Brain microvascular endothelial cell (primary cell): ENCODE measurements at regions not wholly inside any gene's neighbourhood (a gene's known extent, or its start where the extent isn't known, plus 50 kb on each side); places are given as distances from the start of the nearest gene placed in this dataset.

Experiments
- DNase-seq: peaks from one replicate; pipeline ENCODE4 v3.0.0-alpha.2; 2020
- H3K27ac ChIP-seq: fragments of 250-450 bp; sonication (Bioruptor Pico); 2 replicates; pipeline ENCODE4 v1.5.1; 2020; ENCODE audit warnings: mild to moderate bottlenecking, moderate library complexity
- H3K27me3 ChIP-seq: fragments of 250-450 bp; sonication (Bioruptor Pico); replicated peaks from 2 replicates; pipeline ENCODE4 v1.5.1; 2020; ENCODE audit warnings: mild to moderate bottlenecking
- H3K36me3 ChIP-seq: fragments of 250-450 bp; sonication (Bioruptor Pico); replicated peaks from 2 replicates; pipeline ENCODE4 v1.5.1; 2020; ENCODE audit warnings: mild to moderate bottlenecking
- H3K4me3 ChIP-seq: 2 replicates; pipeline ENCODE4 v1.5.1; 2011; ENCODE audit warnings: low read depth, mild to moderate bottlenecking, control low read depth, low read length, moderate library complexity
- CTCF ChIP-seq: IDR thresholded peaks from 2 replicates; pipeline ENCODE4 v1.5.1; 2011; ENCODE audit warnings: low read depth, mild to moderate bottlenecking, moderate library complexity, low read length, control low read depth, inconsistent platforms; ENCODE audit errors: missing control alignments
- in situ Hi-C: cut with HindIII; loops from 2 replicates; pipeline ENCODE4 v1.10.0; 2017; ENCODE audit warnings: low sequenced_read_pairs, low pct_ligation_motif_present

DNA sequence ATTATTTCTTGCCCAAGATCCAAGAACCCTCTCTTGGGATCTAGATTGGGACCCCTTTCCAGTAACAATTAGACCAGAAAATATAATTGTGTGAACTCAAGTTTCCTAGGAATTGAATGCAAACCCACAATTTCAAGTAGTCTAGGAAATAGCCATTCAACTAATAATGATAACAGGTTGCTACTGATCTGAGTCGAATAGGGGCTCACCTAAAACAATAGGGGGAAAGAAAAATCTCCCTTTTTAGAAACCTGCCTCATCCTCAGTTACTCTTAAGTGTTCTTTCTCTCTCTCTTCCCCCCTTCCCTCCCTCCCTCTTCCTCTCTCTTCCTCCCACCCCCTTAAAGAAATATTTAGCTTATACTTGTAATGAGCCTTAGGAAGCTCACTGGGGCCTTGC is 555.3 kb downstream of the IGSF11 start:
- in situ Hi-C loops: no loop called here
- H3K4me3 ChIP-seq: no peak overlapping the region
- no peak for TF ChIP-seq CTCF
- H3K27ac ChIP-seq: no peak overlapping the region
- H3K27me3 ChIP-seq: no peaks in the 10 kb centered on the region
- no peaks in the 10 kb centered on the region for H3K36me3 ChIP-seq
- DNase-seq: no peak

DNA sequence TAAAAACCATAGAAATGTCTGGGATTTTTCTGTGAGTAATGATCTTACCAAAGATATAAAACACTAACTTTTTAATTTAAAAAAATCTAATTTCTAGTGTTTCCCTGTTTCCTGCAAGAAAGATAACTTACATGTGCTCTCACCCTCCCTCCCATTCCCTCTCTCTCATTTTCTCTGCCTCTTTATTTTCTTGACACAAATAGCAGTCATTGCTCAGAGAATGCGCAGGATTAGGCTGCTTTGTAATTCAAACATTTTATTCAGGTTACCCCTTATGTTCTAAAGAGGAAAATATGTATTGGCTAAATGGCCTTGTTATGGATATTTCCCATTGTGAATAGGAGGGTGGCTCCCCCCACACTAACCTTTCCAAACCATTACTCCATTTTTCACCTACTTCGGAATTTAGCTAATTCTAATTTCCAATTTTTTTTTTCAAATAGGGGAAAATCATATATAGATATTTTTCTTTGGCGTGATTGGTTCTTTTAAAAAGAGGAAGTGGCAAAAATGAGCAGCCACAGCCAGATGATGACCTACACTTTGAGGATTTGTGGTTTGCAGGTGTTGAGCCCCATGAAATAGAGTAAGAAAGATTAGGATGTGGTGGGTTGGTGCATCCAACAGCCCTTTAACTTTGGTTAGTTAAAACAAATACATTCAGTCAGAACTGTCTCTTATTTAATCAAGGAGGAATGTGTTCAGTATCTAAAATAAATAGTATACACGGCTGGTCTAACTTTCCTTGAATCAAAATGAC is 554.4 kb downstream of the IGSF11 start:
- in situ Hi-C loops: no loop called here
- H3K27me3 ChIP-seq: no peaks in the 10 kb centered on the region

DNA sequence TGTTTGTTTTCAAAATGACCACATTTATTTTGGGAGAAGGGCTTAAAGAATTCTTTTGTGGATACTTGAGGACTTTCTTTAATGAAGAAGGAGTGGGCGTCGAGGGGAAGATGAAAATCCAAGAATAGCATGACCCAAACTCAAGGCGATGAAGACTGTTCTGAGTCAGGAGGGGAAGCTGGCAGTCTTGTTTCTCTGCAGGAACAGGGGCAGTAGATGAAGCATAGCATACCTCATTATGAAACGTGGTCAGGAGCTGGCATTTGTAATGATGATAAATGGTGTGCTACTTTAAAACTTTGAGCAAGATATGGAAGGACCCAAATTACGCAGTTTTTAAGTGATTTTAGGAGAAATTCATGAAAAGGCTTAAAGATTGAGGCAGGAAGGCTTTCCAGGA is 549.0 kb downstream of the IGSF11 start:
- no peak for DNase-seq
- Histone ChIP-seq H3K27me3 (no peaks in the 10 kb centered on the region), H3K36me3 (no peaks in the 10 kb centered on the region), H3K4me3 (no peak overlapping the region), H3K27ac (no peak overlapping the region)
- no peak for TF ChIP-seq CTCF
- in situ Hi-C loops: no loop called here

More for the DNA sequence above, 554.4 kb downstream of the IGSF11 start:
- TF ChIP-seq CTCF: no peak
- no peaks in the 10 kb centered on the region for H3K36me3 ChIP-seq
- DNase-seq: no peak
- no peak overlapping the region for H3K4me3 ChIP-seq
- H3K27ac ChIP-seq: no peak overlapping the region

- Histone ChIP-seq H3K36me3 (no peaks in the 10 kb centered on the region), H3K4me3 (no peak overlapping the region), H3K27me3 (no peaks in the 10 kb centered on the region), H3K27ac (no peak overlapping the region)
- TF ChIP-seq CTCF: no peak
- in situ Hi-C loops: no loop called here
- no peak for DNase-seq
Observed at GRCh38 chr3:118487734-118488133, 546.9 kb downstream of the IGSF11 start.

DNA sequence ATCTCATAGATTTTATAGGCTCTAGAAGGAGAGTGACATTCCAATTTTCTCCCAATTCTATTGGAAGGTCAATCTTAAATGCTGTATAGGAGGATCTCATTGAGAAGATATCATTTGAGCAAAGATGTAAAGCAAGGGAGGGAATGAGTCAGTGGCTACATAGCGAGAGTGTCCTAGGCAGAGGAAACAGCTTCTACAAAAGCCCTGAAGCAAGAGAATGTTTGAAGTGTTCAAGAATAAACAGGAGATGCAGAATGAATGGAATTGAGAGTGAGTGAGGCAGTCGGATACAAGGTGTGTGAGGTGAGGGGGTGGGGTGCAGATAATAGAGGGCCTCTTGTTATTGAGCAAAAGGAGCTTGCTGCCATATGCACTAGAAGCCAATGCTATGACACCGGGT is 545.9 kb downstream of the IGSF11 start:
- no peak for TF ChIP-seq CTCF
- Histone ChIP-seq H3K27me3 (no peaks in the 10 kb centered on the region), H3K4me3 (no peak overlapping the region), H3K27ac (no peak overlapping the region), H3K36me3 (no peaks in the 10 kb centered on the region)
- in situ Hi-C loops: no loop called here
- DNase-seq: no peak

GRCh38 chr3:118495206-118495605 is 539.4 kb downstream of the IGSF11 start:
- in situ Hi-C loops: no loop called here
- DNase-seq: no peak
- Histone ChIP-seq H3K36me3 (no peaks in the 10 kb centered on the region), H3K27me3 (no peaks in the 10 kb centered on the region), H3K27ac (no peak overlapping the region), H3K4me3 (no peak overlapping the region)
- no peak for TF ChIP-seq CTCF
